ENCODE measurements at regions not wholly inside any gene's neighbourhood (a gene's known extent, or its start where the extent isn't known, plus 50 kb on each side); places are given as distances from the start of the nearest gene placed in this dataset.

DNA sequence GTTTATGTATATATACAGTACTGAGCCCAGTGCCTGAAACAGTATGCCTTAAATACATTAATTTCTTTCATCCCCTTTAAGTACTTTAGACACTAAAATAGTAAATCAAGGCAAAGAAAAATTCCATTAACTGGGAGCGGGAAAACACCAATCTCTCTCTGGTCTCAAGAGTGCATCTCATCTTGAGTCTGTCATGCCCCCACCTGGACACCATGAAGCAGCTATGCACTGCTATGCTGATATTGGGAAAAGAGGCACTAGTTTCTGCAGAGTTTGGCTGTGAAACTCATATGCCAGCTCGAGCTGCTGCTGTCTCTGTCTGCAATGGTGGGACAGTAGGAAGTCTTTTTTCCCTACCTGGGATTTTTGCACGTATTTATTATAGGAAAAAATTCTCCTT lies 754.4 kb upstream of the RAG2 start:
- no peak overlapping the region for H3K4me3 ChIP-seq (ENCODE audit: low read depth in 2 of 2, low read length in 2 of 2)
- ATAC-seq = no peak
- in situ Hi-C loops (cut with HindIII; ENCODE audit: low pct_unique_long_range_greater_than_20kb, low sequenced_read_pairs) = no loop called here
- TF ChIP-seq SIN3A (IDR thresholded peaks at IDR 0.05; ENCODE audit: borderline replicate concordance, insufficient read depth, low read depth, low read length) (no peak), POLR2AphosphoS5 (IDR thresholded peaks at IDR 0.05; ENCODE audit: low read depth, low read length) (no peak), TCF7L2 (IDR thresholded peaks at IDR 0.05; ENCODE audit: low read depth, low read length) (no peak)
- TF ChIP-seq, protein P1, sequence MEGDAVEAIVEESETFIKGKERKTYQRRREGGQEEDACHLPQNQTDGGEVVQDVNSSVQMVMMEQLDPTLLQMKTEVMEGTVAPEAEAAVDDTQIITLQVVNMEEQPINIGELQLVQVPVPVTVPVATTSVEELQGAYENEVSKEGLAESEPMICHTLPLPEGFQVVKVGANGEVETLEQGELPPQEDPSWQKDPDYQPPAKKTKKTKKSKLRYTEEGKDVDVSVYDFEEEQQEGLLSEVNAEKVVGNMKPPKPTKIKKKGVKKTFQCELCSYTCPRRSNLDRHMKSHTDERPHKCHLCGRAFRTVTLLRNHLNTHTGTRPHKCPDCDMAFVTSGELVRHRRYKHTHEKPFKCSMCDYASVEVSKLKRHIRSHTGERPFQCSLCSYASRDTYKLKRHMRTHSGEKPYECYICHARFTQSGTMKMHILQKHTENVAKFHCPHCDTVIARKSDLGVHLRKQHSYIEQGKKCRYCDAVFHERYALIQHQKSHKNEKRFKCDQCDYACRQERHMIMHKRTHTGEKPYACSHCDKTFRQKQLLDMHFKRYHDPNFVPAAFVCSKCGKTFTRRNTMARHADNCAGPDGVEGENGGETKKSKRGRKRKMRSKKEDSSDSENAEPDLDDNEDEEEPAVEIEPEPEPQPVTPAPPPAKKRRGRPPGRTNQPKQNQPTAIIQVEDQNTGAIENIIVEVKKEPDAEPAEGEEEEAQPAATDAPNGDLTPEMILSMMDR (IDR thresholded peaks at IDR 0.05) = no peak
- TF ChIP-seq, protein P2, sequence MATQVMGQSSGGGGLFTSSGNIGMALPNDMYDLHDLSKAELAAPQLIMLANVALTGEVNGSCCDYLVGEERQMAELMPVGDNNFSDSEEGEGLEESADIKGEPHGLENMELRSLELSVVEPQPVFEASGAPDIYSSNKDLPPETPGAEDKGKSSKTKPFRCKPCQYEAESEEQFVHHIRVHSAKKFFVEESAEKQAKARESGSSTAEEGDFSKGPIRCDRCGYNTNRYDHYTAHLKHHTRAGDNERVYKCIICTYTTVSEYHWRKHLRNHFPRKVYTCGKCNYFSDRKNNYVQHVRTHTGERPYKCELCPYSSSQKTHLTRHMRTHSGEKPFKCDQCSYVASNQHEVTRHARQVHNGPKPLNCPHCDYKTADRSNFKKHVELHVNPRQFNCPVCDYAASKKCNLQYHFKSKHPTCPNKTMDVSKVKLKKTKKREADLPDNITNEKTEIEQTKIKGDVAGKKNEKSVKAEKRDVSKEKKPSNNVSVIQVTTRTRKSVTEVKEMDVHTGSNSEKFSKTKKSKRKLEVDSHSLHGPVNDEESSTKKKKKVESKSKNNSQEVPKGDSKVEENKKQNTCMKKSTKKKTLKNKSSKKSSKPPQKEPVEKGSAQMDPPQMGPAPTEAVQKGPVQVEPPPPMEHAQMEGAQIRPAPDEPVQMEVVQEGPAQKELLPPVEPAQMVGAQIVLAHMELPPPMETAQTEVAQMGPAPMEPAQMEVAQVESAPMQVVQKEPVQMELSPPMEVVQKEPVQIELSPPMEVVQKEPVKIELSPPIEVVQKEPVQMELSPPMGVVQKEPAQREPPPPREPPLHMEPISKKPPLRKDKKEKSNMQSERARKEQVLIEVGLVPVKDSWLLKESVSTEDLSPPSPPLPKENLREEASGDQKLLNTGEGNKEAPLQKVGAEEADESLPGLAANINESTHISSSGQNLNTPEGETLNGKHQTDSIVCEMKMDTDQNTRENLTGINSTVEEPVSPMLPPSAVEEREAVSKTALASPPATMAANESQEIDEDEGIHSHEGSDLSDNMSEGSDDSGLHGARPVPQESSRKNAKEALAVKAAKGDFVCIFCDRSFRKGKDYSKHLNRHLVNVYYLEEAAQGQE (IDR thresholded peaks at IDR 0.05; ENCODE audit: insufficient read depth in 1 of 2, low read depth in 2 of 2, low read length in 1 of 2) = no peak
- DNase-seq (ENCODE audit: low read depth, low spot score) = no peak
- ChIA-PET CTCF (no interaction called here), POLR2A (no interaction called here)
- H3K36me3 ChIP-seq (ENCODE audit: control insufficient read depth, insufficient read depth, low read length) = no peaks in the 10 kb centered on the region
- H3K27me3 ChIP-seq (ENCODE audit: control insufficient read depth, insufficient read depth, low read length) = no peaks in the 10 kb centered on the region
- peaks cover 8% of the 10 kb centered on the region; the same call in 1 of the 2 replicates for H3K9me3 ChIP-seq (ENCODE audit: control insufficient read depth, insufficient read depth, low read depth, low read length)
- BruUV-seq (replicated peaks) = no TSS peak
- no peak overlapping the region for H3K27ac ChIP-seq (ENCODE audit: low read length)
- H3K4me1 ChIP-seq (ENCODE audit: control insufficient read depth, insufficient read depth, low read length) = no peaks in the 10 kb centered on the region
- intact Hi-C loops (cut with micrococcal nuclease; ENCODE audit: unreplicated experiment) = no loop called here

DNA sequence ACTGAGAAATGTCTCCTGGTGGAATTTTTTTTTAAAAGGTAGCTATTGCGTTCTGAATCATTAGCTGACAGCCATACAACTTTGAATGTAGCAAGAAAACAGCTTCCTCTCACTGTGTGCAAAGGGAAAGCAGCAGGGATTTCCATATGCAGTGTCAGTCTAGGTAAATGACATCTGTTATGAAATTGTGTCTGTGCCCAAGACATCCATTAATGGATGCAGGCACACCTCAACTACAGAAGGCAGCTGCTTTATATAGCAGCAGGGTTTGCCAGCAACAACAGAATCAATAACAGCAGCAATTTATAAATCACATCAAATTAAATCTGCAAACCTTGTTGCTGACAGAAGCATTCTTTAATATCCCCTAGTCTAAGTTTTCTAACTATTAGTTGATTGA lies 745.3 kb upstream of the RAG2 start:
- Histone ChIP-seq H3K27me3 (ENCODE audit: control insufficient read depth, insufficient read depth, low read length) (no peaks in the 10 kb centered on the region), H3K36me3 (ENCODE audit: control insufficient read depth, insufficient read depth, low read length) (no peaks in the 10 kb centered on the region), H3K9me3 (ENCODE audit: control insufficient read depth, insufficient read depth, low read depth, low read length) (peaks cover 9% of the 10 kb centered on the region; the same call in 1 of the 2 replicates), H3K4me1 (ENCODE audit: control insufficient read depth, insufficient read depth, low read length) (no peaks in the 10 kb centered on the region), H3K27ac (ENCODE audit: low read length) (no peak overlapping the region), H3K4me3 (ENCODE audit: low read depth in 2 of 2, low read length in 2 of 2) (no peak overlapping the region)
- POLR2A ChIA-PET = no interaction called here
- CTCF ChIA-PET = no interaction called here
- in situ Hi-C loops (cut with HindIII; ENCODE audit: low pct_unique_long_range_greater_than_20kb, low sequenced_read_pairs) (no loop called here), intact Hi-C loops (cut with micrococcal nuclease; ENCODE audit: unreplicated experiment) (no loop called here)
- TF ChIP-seq, protein P1 (IDR thresholded peaks at IDR 0.05) = no peak
- TF ChIP-seq TCF7L2 (IDR thresholded peaks at IDR 0.05; ENCODE audit: low read depth, low read length) = no peak
- ATAC-seq (no peak), DNase-seq (ENCODE audit: low read depth, low spot score) (no peak)
- no TSS peak for BruUV-seq (replicated peaks)

DNA sequence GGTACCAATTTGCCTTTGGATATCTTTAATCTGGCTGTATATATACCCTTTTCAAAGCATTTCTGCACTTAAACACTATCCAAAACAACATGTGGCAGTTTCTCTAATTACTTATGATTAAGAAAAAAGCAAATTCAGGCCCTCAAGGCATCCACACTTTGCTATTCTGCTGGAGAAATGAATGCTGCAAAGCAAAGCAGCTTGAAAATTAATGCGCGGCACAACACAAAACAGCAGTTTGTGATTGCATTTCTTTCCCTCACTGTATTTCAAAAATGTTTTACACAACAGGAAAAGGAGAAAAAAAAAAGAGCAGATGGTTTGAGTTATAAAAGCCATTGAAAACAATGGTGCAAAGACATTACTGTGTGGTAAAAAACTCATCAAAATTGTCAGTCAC lies 738.4 kb upstream of the RAG2 start:
- in situ Hi-C loops (cut with HindIII; ENCODE audit: low pct_unique_long_range_greater_than_20kb, low sequenced_read_pairs) (no loop called here), intact Hi-C loops (cut with micrococcal nuclease; ENCODE audit: unreplicated experiment) (no loop called here)
- Histone ChIP-seq H3K4me3 (ENCODE audit: low read depth in 2 of 2, low read length in 2 of 2) (no peak overlapping the region), H3K36me3 (ENCODE audit: control insufficient read depth, insufficient read depth, low read length) (no peaks in the 10 kb centered on the region), H3K9me3 (ENCODE audit: control insufficient read depth, insufficient read depth, low read depth, low read length) (no peaks in the 10 kb centered on the region), H3K4me1 (ENCODE audit: control insufficient read depth, insufficient read depth, low read length) (no peaks in the 10 kb centered on the region), H3K27me3 (ENCODE audit: control insufficient read depth, insufficient read depth, low read length) (no peaks in the 10 kb centered on the region), H3K27ac (ENCODE audit: low read length) (no peak overlapping the region)
- TF ChIP-seq SIN3A (IDR thresholded peaks at IDR 0.05; ENCODE audit: borderline replicate concordance, insufficient read depth, low read depth, low read length) = no peak
- TF ChIP-seq, protein P1 (IDR thresholded peaks at IDR 0.05) = no peak
- TF ChIP-seq TCF7L2 (IDR thresholded peaks at IDR 0.05; ENCODE audit: low read depth, low read length) = no peak
- TF ChIP-seq, protein P2 (IDR thresholded peaks at IDR 0.05; ENCODE audit: insufficient read depth in 1 of 2, low read depth in 2 of 2, low read length in 1 of 2) = no peak
- no peak for TF ChIP-seq POLR2AphosphoS5 (IDR thresholded peaks at IDR 0.05; ENCODE audit: low read depth, low read length)
- CTCF ChIA-PET = interaction anchor here (0.7 kb wide), 1 partner anchor 533 kb away, joined by 3 read pairs; no protein-coding TSS in a partner anchor
- BruUV-seq (replicated peaks) = no TSS peak
- DNase-seq (ENCODE audit: low read depth, low spot score) (no peak), ATAC-seq (no peak)
- POLR2A ChIA-PET = no interaction called here

Data from Panc1 (cell line).